Upper lobe of left lung (tissue), 6 donors: ENCODE measurements at regions not wholly inside any gene's neighbourhood (a gene's known extent, or its start where the extent isn't known, plus 50 kb on each side); places are given as distances from the start of the nearest gene placed in this dataset.

Experiments used
- ATAC-seq, 2 donors: fragments of 200-7000 bp; cut with Tn5 transposase; one replicate each; pipeline ENCODE4 v1.9.1; 2022; ENCODE audit warnings: mild to moderate bottlenecking in 2 of 2, moderate library complexity in 2 of 2; ENCODE audit not compliant: low FRiP score in 2 of 2
- DNase-seq, 2 donors: peaks; one replicate each; pipeline ENCODE4 v3.0.0-alpha.2; 2019 to 2020
- H3K27ac ChIP-seq, 4 donors: fragments of 200-600 bp; sonication (generic); one replicate each; pipeline ENCODE4 v1.5.1; 2016 to 2019
- H3K27me3 ChIP-seq, 4 donors: fragments of 200-600 bp; sonication (generic); one replicate each; pipeline ENCODE4 v1.5.1; 2017 to 2019
- H3K36me3 ChIP-seq, 4 donors: fragments of 200-600 bp; sonication (generic); one replicate each; pipeline ENCODE4 v1.5.1; 2016 to 2019
- H3K4me1 ChIP-seq, 4 donors: fragments of 200-600 bp; sonication (generic); one replicate each; pipeline ENCODE4 v1.5.1; 2018 to 2019
- H3K4me3 ChIP-seq, 4 donors: fragments of 200-600 bp; sonication (generic); one replicate each; pipeline ENCODE4 v1.5.1; 2017 to 2019; ENCODE audit warnings: mild to moderate bottlenecking in 2 of 4, moderate library complexity in 1 of 4
- H3K9me3 ChIP-seq, 4 donors: fragments of 200-600 bp; sonication (generic); one replicate each; pipeline ENCODE4 v1.5.1; 2018 to 2019
- EP300 ChIP-seq, 4 donors: sonication (generic); formaldehyde crosslinking; IDR thresholded peaks; one replicate each; pipeline ENCODE4 v1.5.1; 2017; ENCODE audit warnings: antibody characterized with exemption in 4 of 4, control low read depth in 2 of 4
- POLR2A ChIP-seq, 4 donors: fragments of 450-650 bp; IDR thresholded peaks; one replicate each; pipeline ENCODE4 v1.5.1; 2016 to 2017; ENCODE audit warnings: antibody characterized with exemption in 4 of 4, mild to moderate bottlenecking in 2 of 4
- POLR2AphosphoS5 ChIP-seq, 2 donors: sonication (generic); formaldehyde crosslinking; IDR thresholded peaks; one replicate each; pipeline ENCODE4 v1.5.1; 2017; ENCODE audit warnings: antibody characterized with exemption in 2 of 2
- WGBS, 2 donors: methylation state at CpG; one replicate each; pipeline ENCODE4 v1.1.5; 2017 to 2018; 5-methylcytosine and 5-hydroxymethylcytosine counted together
- TF ChIP-seq, protein P1 (sequence below), 6 experiments: fragments of 450-650 bp in 4 of 6; fragments of 200-600 bp in 2 of 6; sonication (generic) in 2 of 6; IDR thresholded peaks; one replicate each; pipeline ENCODE4 v1.5.1; 2016 to 2019; ENCODE audit warnings: antibody characterized with exemption in 6 of 6
- donor health status: DM: no; HTN: no; CAD: no; lungs with moderate emphysema.
- donor health status: DM: no; HTN: yes; CAD: no; lungs with severe emphysema.

DNA sequence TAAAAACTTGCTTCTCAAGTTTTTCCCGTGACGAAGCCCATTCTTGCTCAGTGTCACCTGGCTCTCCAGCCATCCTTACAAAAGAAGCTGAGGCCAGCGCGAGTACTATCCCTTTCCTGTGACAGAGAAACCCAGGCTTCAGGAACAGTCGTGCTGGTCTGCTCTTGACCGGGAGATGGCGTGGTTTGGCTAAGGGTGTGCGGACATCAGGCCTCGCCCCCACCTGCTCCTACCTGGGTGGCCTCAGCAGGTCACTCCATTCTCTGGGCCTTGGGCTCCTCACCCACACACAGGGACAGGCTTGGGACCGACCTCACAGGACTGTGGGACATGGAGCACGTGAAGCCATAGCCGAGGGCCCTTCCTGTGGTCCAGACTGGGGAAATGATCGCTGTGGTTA is 75.2 kb upstream of the CIBAR2 start:
- no peaks in the 10 kb centered on the region for H3K36me3 ChIP-seq
- no peaks in the 10 kb centered on the region for H3K4me1 ChIP-seq
- ATAC-seq (no peak), DNase-seq (no peak)
- H3K27me3 ChIP-seq, result no peaks in the 10 kb centered on the region
- no peak overlapping the region for H3K4me3 ChIP-seq
- no peak for TF ChIP-seq EP300 (IDR thresholded peaks at IDR 0.05)
- TF ChIP-seq, protein P1, sequence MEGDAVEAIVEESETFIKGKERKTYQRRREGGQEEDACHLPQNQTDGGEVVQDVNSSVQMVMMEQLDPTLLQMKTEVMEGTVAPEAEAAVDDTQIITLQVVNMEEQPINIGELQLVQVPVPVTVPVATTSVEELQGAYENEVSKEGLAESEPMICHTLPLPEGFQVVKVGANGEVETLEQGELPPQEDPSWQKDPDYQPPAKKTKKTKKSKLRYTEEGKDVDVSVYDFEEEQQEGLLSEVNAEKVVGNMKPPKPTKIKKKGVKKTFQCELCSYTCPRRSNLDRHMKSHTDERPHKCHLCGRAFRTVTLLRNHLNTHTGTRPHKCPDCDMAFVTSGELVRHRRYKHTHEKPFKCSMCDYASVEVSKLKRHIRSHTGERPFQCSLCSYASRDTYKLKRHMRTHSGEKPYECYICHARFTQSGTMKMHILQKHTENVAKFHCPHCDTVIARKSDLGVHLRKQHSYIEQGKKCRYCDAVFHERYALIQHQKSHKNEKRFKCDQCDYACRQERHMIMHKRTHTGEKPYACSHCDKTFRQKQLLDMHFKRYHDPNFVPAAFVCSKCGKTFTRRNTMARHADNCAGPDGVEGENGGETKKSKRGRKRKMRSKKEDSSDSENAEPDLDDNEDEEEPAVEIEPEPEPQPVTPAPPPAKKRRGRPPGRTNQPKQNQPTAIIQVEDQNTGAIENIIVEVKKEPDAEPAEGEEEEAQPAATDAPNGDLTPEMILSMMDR (IDR thresholded peaks at IDR 0.05), result no peak
- TF ChIP-seq POLR2AphosphoS5 (IDR thresholded peaks at IDR 0.05), result no peak
- no peak for TF ChIP-seq POLR2A (IDR thresholded peaks at IDR 0.05)
- H3K9me3 ChIP-seq, result peaks cover 0 to 11% (median 10%) of the 10 kb centered on the region in 4 donors
- no peak overlapping the region for H3K27ac ChIP-seq
- 78 to 82% methylated on average over 13 of the region's 13 CpGs for WGBS, 2 donors

DNA sequence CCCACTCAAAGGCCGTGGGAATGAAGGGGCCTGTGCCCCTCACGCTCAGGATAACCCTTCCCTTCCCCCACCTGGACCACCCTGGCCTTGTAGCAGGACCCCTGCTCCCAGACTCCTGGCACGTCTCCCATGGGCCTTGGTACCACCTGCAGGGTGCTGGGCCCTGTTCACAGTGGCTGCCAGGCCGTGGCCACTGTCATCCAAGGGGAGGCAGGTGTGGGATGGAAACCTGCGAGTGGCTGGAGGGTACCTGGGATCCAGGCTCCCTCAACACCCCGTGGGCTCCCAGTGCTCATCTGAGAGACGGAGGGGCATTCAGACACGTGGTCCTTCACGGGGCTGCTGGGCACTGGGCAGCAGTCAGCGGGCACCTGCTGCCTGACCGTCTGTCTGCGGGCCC is 75.6 kb upstream of the CIBAR2 start:
- H3K36me3 ChIP-seq, result no peaks in the 10 kb centered on the region
- TF ChIP-seq POLR2A (IDR thresholded peaks at IDR 0.05) (no peak), EP300 (IDR thresholded peaks at IDR 0.05) (no peak)
- TF ChIP-seq, protein P1 (IDR thresholded peaks at IDR 0.05), result no peak
- 93 to 100% methylated on average over 5 to 11 of the region's 12 CpGs for WGBS, 2 donors
- H3K9me3 ChIP-seq, result peaks cover 0 to 11% (median 10%) of the 10 kb centered on the region in 4 donors
- ATAC-seq (no peak), DNase-seq (peak in 1 of 2 donors; percentile 45)
- H3K4me1 ChIP-seq, result peaks cover 0 to 4% (median 2%) of the 10 kb centered on the region in 4 donors
- H3K4me3 ChIP-seq, result no peak overlapping the region
- H3K27me3 ChIP-seq, result no peaks in the 10 kb centered on the region
- H3K27ac ChIP-seq, result no peak overlapping the region

DNA sequence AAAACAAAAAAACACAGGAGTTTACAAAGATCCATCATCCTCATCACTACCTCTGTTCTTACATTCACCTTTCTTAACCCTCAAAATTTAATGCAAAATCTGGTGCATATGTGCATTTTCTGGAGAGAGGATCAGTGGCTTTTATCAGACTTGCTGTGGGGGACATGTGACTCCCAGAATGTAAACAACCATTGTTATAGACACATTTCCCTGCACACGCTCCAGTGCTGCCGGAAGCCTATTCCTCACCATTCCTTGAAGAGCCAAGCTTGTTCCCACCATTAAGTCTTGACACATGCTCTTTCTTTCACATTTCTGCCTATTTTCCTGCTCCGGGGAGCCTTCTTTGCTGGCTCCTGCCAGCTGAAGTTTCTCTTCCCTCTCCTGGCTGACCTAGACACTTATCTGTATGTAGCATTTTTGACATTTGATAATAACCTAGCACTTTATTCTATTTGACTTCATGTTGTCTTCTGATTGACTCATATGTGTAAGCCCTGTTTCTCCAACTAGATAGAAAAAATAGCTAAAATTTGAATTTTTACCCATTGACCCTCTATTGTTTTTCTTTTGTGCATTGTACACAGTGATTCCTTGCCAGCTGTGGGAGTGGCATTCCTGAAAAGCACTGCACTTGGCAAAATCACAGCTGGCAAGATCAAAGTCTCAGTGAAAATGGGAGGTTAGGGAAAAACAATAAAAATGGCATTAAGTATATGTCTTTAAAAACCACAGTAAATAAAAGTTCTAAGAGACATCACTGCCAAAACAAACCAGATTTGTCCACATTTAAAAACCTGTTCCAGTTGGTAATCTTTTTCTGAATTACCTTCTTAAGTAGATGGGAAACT is 76.8 kb upstream of the CIBAR2 start:
- peaks cover 3 to 15% (median 7%) of the 10 kb centered on the region in 4 donors for H3K4me1 ChIP-seq
- peaks cover 0 to 9% (median 6%) of the 10 kb centered on the region in 4 donors for H3K9me3 ChIP-seq
- 52 to 60% methylated on average over 3 of the region's 3 CpGs for WGBS, 2 donors
- H3K4me3 ChIP-seq, result no peak overlapping the region
- no peak for TF ChIP-seq POLR2AphosphoS5 (IDR thresholded peaks at IDR 0.05)
- no peak for TF ChIP-seq EP300 (IDR thresholded peaks at IDR 0.05)
- TF ChIP-seq, protein P1 (IDR thresholded peaks at IDR 0.05), result no peak
- TF ChIP-seq POLR2A (IDR thresholded peaks at IDR 0.05), result no peak
- ATAC-seq, result no peak
- H3K27ac ChIP-seq, result no peak overlapping the region
- no peaks in the 10 kb centered on the region for H3K36me3 ChIP-seq
- no peak for DNase-seq
- no peaks in the 10 kb centered on the region for H3K27me3 ChIP-seq

DNA sequence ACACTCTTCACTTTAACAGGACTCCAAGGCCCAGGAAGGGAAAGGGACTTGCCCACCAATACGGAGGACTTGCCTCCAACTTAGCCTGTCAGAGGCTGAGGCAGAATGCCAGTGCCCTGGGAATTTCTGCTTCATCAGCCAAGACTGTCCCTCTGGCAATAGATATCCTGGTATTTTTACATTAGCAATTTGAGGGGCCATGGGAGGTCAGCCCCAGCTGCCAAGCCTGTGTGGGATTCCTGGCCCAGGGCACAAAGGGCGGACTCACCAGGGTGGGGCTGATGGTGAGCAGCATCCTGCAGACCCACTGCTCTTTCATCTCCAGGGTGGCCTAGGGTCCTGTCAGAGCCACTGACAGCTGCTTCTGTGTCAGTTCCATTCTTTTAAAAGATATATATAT is 78.3 kb upstream of the CIBAR2 start:
- H3K36me3 ChIP-seq, result no peaks in the 10 kb centered on the region
- no peak overlapping the region for H3K4me3 ChIP-seq
- no peak overlapping the region for H3K27ac ChIP-seq
- no peaks in the 10 kb centered on the region for H3K27me3 ChIP-seq
- ATAC-seq (no peak), DNase-seq (no peak)
- H3K9me3 ChIP-seq, result no peaks in the 10 kb centered on the region
- WGBS, 2 donors, result 97 to 100% methylated on average over 1 to 2 of the region's 2 CpGs
- TF ChIP-seq POLR2A (IDR thresholded peaks at IDR 0.05), result no peak
- peaks cover 3 to 16% (median 7%) of the 10 kb centered on the region in 4 donors for H3K4me1 ChIP-seq

DNA sequence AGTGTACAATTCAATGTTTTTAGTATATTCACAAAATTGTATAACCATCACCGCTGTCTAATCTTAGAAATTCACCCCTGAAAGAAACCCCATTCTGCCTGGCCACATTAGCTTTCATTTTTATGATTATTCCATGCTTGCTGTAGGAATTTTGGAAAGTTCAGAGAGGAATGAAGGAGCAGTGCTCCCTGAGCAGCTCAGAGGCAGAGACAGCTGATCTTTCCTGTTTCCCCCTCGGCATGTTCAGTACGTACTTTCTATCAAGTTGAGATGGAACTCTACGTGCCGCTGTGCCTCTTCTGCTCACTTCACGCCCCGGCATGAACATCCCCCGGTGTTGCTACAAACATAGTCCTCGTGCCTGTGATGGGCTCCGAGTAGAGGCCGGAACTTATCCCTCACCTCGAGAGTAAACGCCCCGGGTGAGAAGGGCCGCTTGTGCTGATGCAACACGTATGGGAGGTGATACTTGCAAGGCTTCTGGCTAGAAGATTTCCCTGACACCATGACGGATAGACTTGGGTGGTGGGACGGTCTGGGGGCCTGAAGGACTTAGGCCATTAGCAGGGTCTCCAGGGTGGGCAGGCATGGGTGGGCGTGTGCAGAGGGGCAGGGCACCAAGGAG is 79.2 kb upstream of the CIBAR2 start:
- Histone ChIP-seq H3K9me3 (no peaks in the 10 kb centered on the region), H3K4me3 (no peak overlapping the region), H3K27me3 (no peaks in the 10 kb centered on the region), H3K4me1 (peaks cover 5 to 16% (median 10%) of the 10 kb centered on the region in 4 donors), H3K27ac (no peak overlapping the region), H3K36me3 (no peaks in the 10 kb centered on the region)
- ATAC-seq, result no peak
- WGBS, 2 donors, result 89 to 92% methylated on average over 19 of the region's 19 CpGs
- no peak for TF ChIP-seq POLR2A (IDR thresholded peaks at IDR 0.05)
- no peak for TF ChIP-seq EP300 (IDR thresholded peaks at IDR 0.05)
- TF ChIP-seq, protein P1 (IDR thresholded peaks at IDR 0.05), result no peak
- TF ChIP-seq POLR2AphosphoS5 (IDR thresholded peaks at IDR 0.05), result no peak
- no peak for DNase-seq
